NCI-H460 (cell line): ENCODE measurements at regions not wholly inside any gene's neighbourhood (a gene's known extent, or its start where the extent isn't known, plus 50 kb on each side); places are given as distances from the start of the nearest gene placed in this dataset.
"Not testable (repeated sequence)": the region's sequence is repeated elsewhere in the genome, so short reads cannot be mapped to it uniquely, and the experiment has no call there.

Experiments used
- DNase-seq: peaks from one replicate; pipeline ENCODE4 v3.0.0-alpha.2; 2016; ENCODE audit warnings: low read depth; ENCODE audit errors: extremely low read depth

- DNase-seq: no peak
These were observed 731.3 kb downstream of the NR2F1-AS1 start for GRCh38 chr5:92849756-92850155.

DNA sequence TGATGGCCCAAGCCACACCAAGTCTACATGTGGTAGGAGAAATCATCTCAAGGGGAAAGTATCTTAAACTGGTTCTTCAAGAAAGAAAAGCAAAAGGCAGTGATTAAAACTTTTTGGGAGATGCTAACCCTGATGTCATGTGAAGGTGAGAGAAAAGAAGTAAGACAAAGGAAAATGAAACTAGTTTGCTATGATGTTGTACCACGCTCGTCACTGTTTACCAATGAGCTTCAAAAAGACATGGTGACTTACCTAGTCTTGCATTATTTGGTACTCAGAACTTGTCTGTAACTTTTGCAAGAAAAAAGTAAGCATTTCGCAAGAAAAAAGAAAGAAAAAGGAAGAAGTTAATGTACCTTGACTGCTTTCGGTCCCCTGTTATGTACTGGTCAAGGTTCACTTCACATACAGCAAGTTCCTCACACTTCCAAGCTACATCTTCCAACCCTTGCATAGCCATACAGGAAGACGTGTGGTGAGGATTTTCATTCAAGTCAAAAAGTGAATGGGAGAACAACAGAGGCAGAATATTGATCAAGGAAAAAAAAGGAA, 739.3 kb downstream of the NR2F1-AS1 start:
- DNase-seq: no peak

DNA sequence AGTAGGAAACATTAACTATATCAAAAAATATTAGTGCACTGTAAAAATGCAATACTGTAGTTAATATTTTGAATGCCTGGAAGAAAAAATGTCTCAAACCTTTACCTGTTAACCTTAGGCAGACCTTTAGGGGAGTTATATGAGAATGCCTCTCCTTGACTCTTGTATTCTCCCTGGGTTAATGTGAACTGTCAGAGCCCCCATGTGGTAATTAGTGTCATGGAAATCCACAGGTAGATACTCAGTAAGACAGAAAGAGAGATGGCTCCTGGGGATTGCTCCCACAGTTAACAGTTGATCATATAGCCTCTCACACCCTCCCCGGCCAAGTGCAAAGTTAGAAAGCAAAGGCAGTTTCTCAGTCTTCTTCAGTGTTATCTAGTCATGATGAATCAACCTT, 742.8 kb downstream of the NR2F1-AS1 start:
- peak; percentile 20 for DNase-seq

DNA sequence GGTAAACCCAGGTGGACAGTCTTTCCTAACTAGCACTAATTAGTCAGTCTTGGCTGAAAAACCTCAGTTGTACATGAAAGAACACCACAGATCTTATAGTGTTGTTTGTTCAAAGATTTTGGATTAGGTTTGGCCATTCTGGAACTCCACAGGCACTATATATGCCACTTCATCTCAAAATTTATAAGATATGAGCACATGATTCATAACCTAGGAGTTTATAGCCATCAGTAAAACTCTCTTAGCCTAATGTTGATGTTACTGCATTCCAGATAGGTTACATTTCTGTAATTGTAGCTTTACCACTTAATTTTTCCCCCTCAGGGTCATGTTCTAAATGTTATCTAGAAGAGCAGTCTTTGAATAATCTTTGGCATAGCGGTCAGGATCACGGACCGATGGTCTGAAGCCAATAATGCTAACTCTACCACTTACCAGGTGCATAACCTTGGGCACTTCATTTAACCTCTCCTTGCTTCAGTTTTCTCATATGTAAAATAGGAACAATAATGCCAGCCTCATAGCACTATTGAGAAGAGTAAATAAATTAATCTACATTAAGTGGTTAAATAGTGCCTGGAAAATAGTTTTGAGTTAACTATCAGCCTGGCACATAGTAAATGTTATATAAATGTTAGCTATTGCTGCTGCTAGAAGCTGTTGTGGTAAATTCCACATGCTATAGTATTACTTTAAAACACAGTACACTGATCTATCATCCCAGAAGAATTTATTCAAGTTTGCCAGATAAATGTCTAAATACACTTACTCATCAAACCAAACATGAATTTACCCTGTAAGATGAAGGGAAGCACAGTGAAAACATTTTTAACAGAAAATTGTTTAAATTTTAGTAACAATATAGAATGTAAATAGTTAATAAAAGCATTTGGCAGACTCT, 743.9 kb downstream of the NR2F1-AS1 start:
- no peak for DNase-seq

DNA sequence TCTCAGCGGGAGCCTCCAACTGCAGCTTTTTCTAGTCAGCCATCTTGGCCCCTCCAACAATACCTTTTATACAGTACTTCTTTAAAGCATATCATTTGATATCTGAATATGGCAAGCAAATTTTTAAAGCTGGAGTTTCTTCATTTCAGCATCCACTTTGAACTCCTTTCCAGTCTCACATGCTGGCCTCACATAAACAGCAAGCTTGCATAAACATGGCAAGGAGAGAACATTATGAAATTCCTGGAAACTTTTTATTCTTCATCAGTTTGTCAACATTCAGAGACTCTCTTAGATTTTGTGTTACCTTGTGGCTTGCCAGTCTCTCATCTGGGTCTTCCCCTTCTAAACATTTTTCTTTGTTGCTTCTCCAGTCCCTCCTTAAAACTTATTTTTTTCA, 745.3 kb downstream of the NR2F1-AS1 start:
- no peak for DNase-seq

DNA sequence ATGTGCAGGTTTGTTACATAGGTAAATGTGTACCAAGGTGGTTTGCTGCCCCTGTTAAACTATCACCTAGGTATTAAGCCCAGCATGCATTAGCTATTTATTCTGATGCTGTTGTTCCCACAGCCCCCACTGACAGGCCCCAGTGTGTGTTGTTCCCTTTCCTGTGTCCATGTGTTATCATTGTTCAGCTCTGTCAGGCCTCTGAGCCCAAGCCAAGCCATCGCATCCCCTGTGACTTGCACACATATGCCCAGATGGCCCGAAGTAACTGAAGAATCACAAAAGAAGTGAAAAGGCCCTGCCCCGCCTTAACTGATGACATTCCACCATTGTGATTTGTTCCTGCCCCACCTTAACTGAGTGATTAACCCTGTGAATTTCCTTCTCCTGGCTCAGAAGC, 757.5 kb downstream of the NR2F1-AS1 start:
- not testable (repeated sequence) for DNase-seq

GRCh38 chr5:92822183-92822582, 758.8 kb downstream of the NR2F1-AS1 start:
- no peak for DNase-seq

GRCh38 chr5:92809855-92810465, 771.1 kb downstream of the NR2F1-AS1 start:
- DNase-seq: no peak

DNA sequence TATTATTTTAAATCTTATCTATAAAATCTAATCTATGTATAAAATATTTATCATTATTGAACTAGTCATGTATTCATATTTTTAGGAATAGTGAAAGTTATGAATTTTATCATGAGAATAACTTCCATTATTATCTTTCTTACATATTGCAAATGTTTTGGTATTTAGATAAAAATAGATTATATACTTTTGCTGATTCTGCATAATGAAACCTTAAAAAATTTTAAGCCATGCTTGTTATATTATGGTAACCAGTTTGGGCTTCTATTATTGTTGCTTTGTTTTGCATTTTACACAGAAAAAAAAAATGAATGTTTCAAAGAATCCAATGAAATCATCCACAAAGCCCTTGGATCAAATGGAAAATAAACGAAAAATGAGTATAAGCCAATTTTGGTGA, 772.5 kb downstream of the NR2F1-AS1 start:
- DNase-seq: no peak

DNA sequence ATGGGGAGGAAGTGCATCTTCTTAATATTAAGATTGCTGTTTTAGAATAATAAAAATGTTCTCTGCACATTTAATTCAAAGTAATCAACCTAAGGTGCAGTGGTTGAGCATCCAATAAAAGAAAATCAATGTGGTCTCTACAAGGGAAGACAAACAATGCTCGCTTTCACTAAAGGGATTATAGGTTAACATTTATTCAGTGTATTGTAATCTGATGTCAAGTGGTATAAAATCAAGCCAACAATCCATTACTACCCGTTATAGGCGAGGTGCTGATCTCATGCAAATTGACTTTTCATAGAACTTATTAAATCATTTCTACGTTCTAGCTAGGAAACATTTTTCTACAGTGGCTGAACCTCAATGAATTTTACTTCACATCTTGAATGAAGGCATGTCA, 773.9 kb downstream of the NR2F1-AS1 start:
- no peak for DNase-seq

- DNase-seq: no peak
These were observed 775.6 kb downstream of the NR2F1-AS1 start for GRCh38 chr5:92805446-92805845.

- no peak for DNase-seq
These were observed 779.1 kb downstream of the NR2F1-AS1 start for GRCh38 chr5:92801911-92802310.

DNA sequence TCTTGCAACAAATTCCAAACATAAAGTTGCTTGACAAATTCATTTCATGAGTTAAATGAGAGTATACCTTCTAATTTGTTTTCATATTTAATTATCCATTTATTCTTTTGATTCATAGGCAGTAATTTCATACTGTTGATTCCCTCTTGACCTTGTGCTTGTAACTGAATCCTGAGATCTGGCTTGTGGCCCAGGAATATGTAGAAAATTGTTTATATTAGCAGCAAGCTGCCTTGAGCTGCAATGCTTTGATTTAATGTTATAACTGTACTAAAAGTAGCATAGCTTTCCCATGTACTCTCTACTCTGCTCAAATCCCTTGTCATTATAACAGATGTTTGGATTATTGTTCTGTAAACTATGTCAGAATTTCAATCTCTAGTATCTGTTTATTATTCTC, 780.7 kb downstream of the NR2F1-AS1 start:
- no peak for DNase-seq

GRCh38 chr5:92795633-92796032, 785.4 kb downstream of the NR2F1-AS1 start:
- DNase-seq: no peak

GRCh38 chr5:92780057-92780456, 801.0 kb downstream of the NR2F1-AS1 start:
- DNase-seq: no peak

GRCh38 chr5:92779536-92779935, 801.5 kb downstream of the NR2F1-AS1 start:
- no peak for DNase-seq

GRCh38 chr5:92778261-92778660, 802.8 kb downstream of the NR2F1-AS1 start:
- no peak for DNase-seq

DNA sequence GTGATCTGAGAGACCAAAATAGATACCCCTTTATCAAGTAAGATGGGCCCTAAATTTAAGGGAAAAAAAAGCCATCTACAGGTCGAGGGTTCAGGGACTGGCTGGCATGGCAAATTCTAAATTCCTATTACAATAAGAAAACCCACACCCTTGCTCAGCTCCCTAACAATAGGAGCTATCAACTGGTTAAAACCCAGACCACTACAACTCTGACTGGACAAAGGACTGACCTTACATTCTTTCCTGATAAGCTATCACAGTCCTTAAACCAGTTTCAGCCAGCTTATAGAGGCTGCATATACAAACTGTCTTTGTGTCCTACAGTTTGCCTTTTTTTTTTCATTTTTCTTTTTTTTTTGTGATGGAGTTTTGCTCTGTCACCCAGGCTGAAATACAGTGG, 803.6 kb downstream of the NR2F1-AS1 start:
- DNase-seq: no peak

DNA sequence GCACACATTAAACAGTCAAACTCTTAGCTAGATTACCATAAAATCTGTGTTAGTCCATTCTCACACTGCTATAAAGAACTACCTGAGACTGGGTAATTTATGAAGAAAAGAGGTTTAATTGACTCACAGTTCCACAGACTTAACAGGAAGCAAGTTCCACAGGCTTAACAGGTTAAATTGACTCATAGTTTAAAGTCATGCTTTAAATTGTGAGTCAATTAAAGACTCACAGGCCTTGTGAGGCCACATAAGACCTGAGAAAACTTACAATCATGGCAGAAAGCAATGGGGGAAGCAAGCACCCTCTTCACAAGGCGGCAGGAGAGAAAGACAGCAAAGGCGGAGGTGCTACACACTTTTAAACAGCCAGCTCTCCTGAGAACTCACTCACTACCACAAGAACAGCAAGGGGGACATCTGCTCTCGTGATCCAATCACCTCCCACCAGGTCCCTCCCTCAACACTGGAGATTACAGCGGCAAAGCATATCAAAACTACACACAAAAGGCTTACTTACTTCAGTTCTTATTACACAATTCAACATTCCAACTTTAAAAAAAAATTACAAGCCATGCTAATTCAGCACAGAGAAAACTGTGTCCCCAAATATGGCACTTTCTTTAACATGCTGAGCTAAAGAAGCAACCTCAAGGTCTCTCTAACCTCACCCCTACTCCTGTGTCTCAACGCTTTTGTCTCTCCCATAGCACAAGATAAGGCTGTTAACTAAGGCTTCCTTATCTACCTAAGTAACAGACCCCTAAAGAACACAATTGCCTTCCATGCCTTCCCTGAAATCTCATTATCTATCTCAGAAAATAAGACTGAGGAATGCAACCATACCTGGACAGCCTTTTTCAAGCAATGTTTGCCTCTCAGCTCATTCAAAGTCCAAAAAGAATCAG, 805.1 kb downstream of the NR2F1-AS1 start:
- no peak for DNase-seq

- DNase-seq: no peak
These were observed 811.0 kb downstream of the NR2F1-AS1 start for GRCh38 chr5:92769978-92770377.

- DNase-seq: no peak
These were observed 819.4 kb downstream of the NR2F1-AS1 start for GRCh38 chr5:92761585-92761984.
